A549 (cell line): ENCODE measurements at regions not wholly inside any gene's neighbourhood (a gene's known extent, or its start where the extent isn't known, plus 50 kb on each side); places are given as distances from the start of the nearest gene placed in this dataset.
A peak's percentile ranks its signal among the peaks of the same experiment; 100 is the strongest.

Source experiments
- ATAC-seq, 2 experiments: fragments of 200-7000 bp in 1 of 2; fragments of >200 bp in 1 of 2; cut with Nextera tagmentation in 1 of 2; cut with Tn5 transposase in 1 of 2; 3 replicates each; pipeline versions ENCODE4 v1.8.0 to v1.9.1; 2018 to 2020; ENCODE audit warnings: mild to moderate bottlenecking in 1 of 2, moderate library complexity in 1 of 2
- CTCF ChIA-PET: fragments of 300-600 bp; sonication (Branson Sonifier 250); formaldehyde crosslinking; extraction: SDS; loops from one replicate; lab custom pipeline; 2021; ENCODE audit warnings: antibody characterized with exemption, inconsistent platforms; lab: Yijun Ruan, JAX
- POLR2A ChIA-PET: fragments of 350-600 bp; formaldehyde crosslinking; extraction: SDS; loops from one replicate; lab custom pipeline; 2021; ENCODE audit warnings: antibody characterized with exemption, inconsistent platforms; lab: Yijun Ruan, JAX
- DNase-seq, 2 experiments: peaks; one replicate each; pipeline versions ENCODE4 v3.0.0 to v3.0.0-alpha.2; 2011 to 2016; ENCODE audit warnings: low read depth in 1 of 2, low spot score in 1 of 2
- FAIRE-seq: peaks from 2 replicates; lab custom pipeline; 2011; peaks lifted over from hg19 to GRCh38; lab: Jason Lieb, UNC
- H3K27ac ChIP-seq, 2 experiments: fragments of >200 bp; sonication (Bioruptor Twin); formaldehyde crosslinking; 3 replicates each; pipeline ENCODE4 v1.5.1; 2016 to 2017
- H3K4me1 ChIP-seq: fragments of >200 bp; sonication (Bioruptor Twin); formaldehyde crosslinking; 3 replicates; pipeline ENCODE4 v1.6.1; 2016
- H3K4me2 ChIP-seq: fragments of >200 bp; sonication (Bioruptor Twin); formaldehyde crosslinking; 3 replicates; pipeline ENCODE4 v1.6.1; 2016
- H3K4me3 ChIP-seq: fragments of >200 bp; sonication (Bioruptor Twin); formaldehyde crosslinking; 3 replicates; pipeline ENCODE4 v1.5.1; 2016
- H3K9me3 ChIP-seq: fragments of >200 bp; sonication (Bioruptor Twin); formaldehyde crosslinking; 3 replicates; pipeline ENCODE4 v1.6.1; 2016
- BCL3 ChIP-seq: fragments of >200 bp; sonication (Bioruptor Twin); formaldehyde crosslinking; IDR thresholded peaks from 3 replicates; pipeline ENCODE4 v1.6.1; 2016
- CBX8 ChIP-seq: fragments of 200-600 bp; sonication (generic); IDR thresholded peaks from 2 replicates; pipeline ENCODE4 v1.6.1; 2016
- CEBPB ChIP-seq, 2 experiments: fragments of >200 bp in 1 of 2; sonication (Bioruptor Twin) in 1 of 2; formaldehyde crosslinking in 1 of 2; IDR thresholded peaks; 2 replicates each; pipeline ENCODE4 v1.6.1; 2012 to 2016
- CHD4 ChIP-seq: fragments of 200-600 bp; sonication (generic); IDR thresholded peaks from 2 replicates; pipeline ENCODE4 v1.6.1; 2016; ENCODE audit warnings: antibody characterized with exemption, mild to moderate bottlenecking, borderline replicate concordance
- E2F6 ChIP-seq: IDR thresholded peaks from 2 replicates; pipeline ENCODE4 v1.6.1; 2012; ENCODE audit warnings: low read depth, borderline replicate concordance
- EP300 ChIP-seq, 2 experiments: fragments of >200 bp; sonication (Bioruptor Twin); formaldehyde crosslinking; IDR thresholded peaks; 2 replicates in 1 of 2; 3 replicates in 1 of 2; pipeline ENCODE4 v1.6.1; 2016 to 2017
- FOSL2 ChIP-seq, 2 experiments: fragments of 450-650 bp in 1 of 2; fragments of >200 bp in 1 of 2; sonication (Bioruptor Twin) in 1 of 2; formaldehyde crosslinking; IDR thresholded peaks; 2 replicates each; pipeline versions ENCODE4 v1.5.0 to v1.6.1; 2016 to 2020; ENCODE audit warnings: mild to moderate bottlenecking in 1 of 2, moderate library complexity in 1 of 2
- HMGXB4 ChIP-seq: fragments of 250-450 bp; sonication (Bioruptor Pico); IDR thresholded peaks from 2 replicates; pipeline ENCODE4 v1.5.0; 2021; ENCODE audit warnings: mild to moderate bottlenecking, moderate library complexity, borderline replicate concordance
- HOXA7 ChIP-seq: fragments of 250-450 bp; sonication (Bioruptor Pico); IDR thresholded peaks from 2 replicates; pipeline ENCODE4 v1.5.0; 2020; ENCODE audit warnings: mild to moderate bottlenecking, moderate library complexity
- HOXB13 ChIP-seq: fragments of 250-450 bp; sonication (Bioruptor Pico); IDR thresholded peaks from 2 replicates; pipeline ENCODE4 v1.5.0; 2020; ENCODE audit warnings: low read depth, mild to moderate bottlenecking, moderate library complexity
- KDM5A ChIP-seq: fragments of 200-600 bp; sonication (generic); IDR thresholded peaks from 2 replicates; pipeline ENCODE4 v1.6.1; 2016; ENCODE audit warnings: antibody characterized with exemption, mild to moderate bottlenecking
- MAX ChIP-seq: IDR thresholded peaks from 2 replicates; pipeline ENCODE4 v1.6.1; 2012
- MAZ ChIP-seq: fragments of 150-350 bp; IDR thresholded peaks from 2 replicates; pipeline ENCODE4 v1.6.1; 2014; ENCODE audit warnings: antibody characterized with exemption, low read depth, low read length, borderline replicate concordance
- NR3C1 ChIP-seq: fragments of >200 bp; sonication (Bioruptor Twin); formaldehyde crosslinking; IDR thresholded peaks from 3 replicates; pipeline ENCODE4 v1.6.1; 2017
- RCOR1 ChIP-seq: fragments of 150-350 bp; IDR thresholded peaks from 2 replicates; pipeline ENCODE4 v1.6.1; 2014; ENCODE audit warnings: antibody characterized with exemption, low read length, low read depth
- RFX5 ChIP-seq: fragments of 450-650 bp; IDR thresholded peaks from 2 replicates; pipeline ENCODE4 v1.7.1; 2014; ENCODE audit warnings: antibody characterized with exemption, mild to moderate bottlenecking, moderate library complexity
- USF2 ChIP-seq: fragments of 450-650 bp; IDR thresholded peaks from 2 replicates; pipeline ENCODE4 v1.6.1; 2014; ENCODE audit warnings: antibody characterized with exemption
- ZNF302 ChIP-seq: fragments of 250-450 bp; sonication (Bioruptor Pico); IDR thresholded peaks from 2 replicates; pipeline ENCODE4 v1.9.0; 2021; ENCODE audit warnings: inconsistent platforms, mild to moderate bottlenecking, moderate library complexity
- ZSCAN20 ChIP-seq: fragments of 250-450 bp; sonication (Bioruptor Pico); IDR thresholded peaks from 2 replicates; pipeline ENCODE4 v1.8.0; 2022; ENCODE audit warnings: mild to moderate bottlenecking, moderate library complexity
- WGBS: methylation state at CpG from one replicate; pipeline ENCODE4 v1.1.6; 2017; ENCODE audit errors: missing lambda C conversion rate; 5-methylcytosine and 5-hydroxymethylcytosine counted together

- DNase-seq (no peak), ATAC-seq (no peak)
- POLR2A ChIA-PET: no interaction called here
- Histone ChIP-seq H3K27ac (no peak overlapping the region), H3K9me3 (peaks cover 19% of the 10 kb centered on the region)
- 72% methylated on average over 7 of the region's 11 CpGs for WGBS
- TF ChIP-seq CEBPB (IDR thresholded peaks at IDR 0.05): no peak
- no peak for TF ChIP-seq HMGXB4
- no peak for TF ChIP-seq RFX5
- TF ChIP-seq ZSCAN20: no peak
- no peak for TF ChIP-seq CBX8
- no peak for TF ChIP-seq NR3C1
- TF ChIP-seq FOSL2 (IDR thresholded peaks at IDR 0.05): no peak
- no peak for TF ChIP-seq FOSL2 (CRISPR knock-in tag; IDR thresholded peaks at IDR 0.05)
- TF ChIP-seq EP300 (IDR thresholded peaks at IDR 0.05): no peak
- no peak for TF ChIP-seq E2F6
- TF ChIP-seq HOXB13 (CRISPR knock-in tag): no peak
- TF ChIP-seq ZNF302 (CRISPR knock-in tag): no peak
- no peak for TF ChIP-seq RCOR1
- TF ChIP-seq KDM5A: no peak
- TF ChIP-seq BCL3: no peak
- TF ChIP-seq HOXA7 (CRISPR knock-in tag): no peak
- TF ChIP-seq USF2: no peak
- no peak for TF ChIP-seq CHD4
- TF ChIP-seq MAZ: no peak
- TF ChIP-seq, all 56 proteins: peak for 0
- CTCF ChIA-PET: interaction anchor here (0.5 to 1.9 kb wide), 6 partner anchors 11 to 369 kb away, joined by 3 to 6 read pairs (median 4); no protein-coding TSS in a partner anchor
- Histone ChIP-seq H3K4me2 (no peak overlapping the region), H3K4me3 (no peak overlapping the region), H3K4me1 (0 out of 3 replicates have a peak, but pooled peaks cover 8% of the 10 kb centered on the region)
- FAIRE-seq: no peak
These were observed 71.6 kb upstream of the BAIAP2L1 start for GRCh38 chr7:98472521-98472954.

GRCh38 chr7:98470485-98471240 lies 69.8 kb upstream of the BAIAP2L1 start:
- H3K4me2 ChIP-seq: peak overlapping the region; percentile 98
- 16% methylated on average over 38 of the region's 48 CpGs for WGBS
- peak; percentile 69 to 78; a peak in 5 of 6 replicates for ATAC-seq
- ChIA-PET CTCF (interaction anchor here (1.1 to 1.9 kb wide), 3 partner anchors 10 to 371 kb away, joined by 3 to 6 read pairs (median 3); no protein-coding TSS in a partner anchor), POLR2A (no interaction called here)
- TF ChIP-seq ZNF302 (CRISPR knock-in tag) (no peak), MAX (peak; percentile 70; the same call in 1 of the 2 replicates), E2F6 (peak; percentile 89)
- H3K4me1 ChIP-seq: 0 out of 3 replicates have a peak, but pooled peaks cover 8% of the 10 kb centered on the region
- FAIRE-seq: no peak
- peaks cover 23% of the 10 kb centered on the region for H3K9me3 ChIP-seq
- H3K4me3 ChIP-seq: peak overlapping the region; percentile 49
- H3K27ac ChIP-seq: no peak overlapping the region; a peak in 1 of 6 replicates
- DNase-seq: peak; percentile 54 to 69
